ENCODE measurements at regions not wholly inside any gene's neighbourhood (a gene's known extent, or its start where the extent isn't known, plus 50 kb on each side); places are given as distances from the start of the nearest gene placed in this dataset.

DNA sequence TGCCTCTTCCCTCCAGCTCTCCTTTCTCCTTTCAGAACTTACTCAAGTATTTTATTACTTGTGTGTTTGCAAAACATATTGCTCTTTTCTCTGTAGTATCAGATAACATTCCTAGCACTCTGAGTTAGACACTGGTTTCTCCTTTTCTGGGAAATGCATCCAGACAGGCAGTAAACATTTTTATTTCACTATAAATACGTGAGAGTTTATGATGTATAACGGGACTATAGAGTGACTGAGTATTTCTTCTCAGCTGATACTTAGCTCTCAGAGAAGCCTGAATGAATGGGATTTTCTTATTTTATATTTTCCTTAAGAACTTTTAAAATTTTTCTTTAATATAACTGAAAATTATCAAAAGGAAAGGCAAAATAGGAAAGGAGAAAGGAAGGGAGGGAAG, 211.2 kb upstream of the EDNRB start:
- intact Hi-C loops (cut with micrococcal nuclease) = no loop called here
- H3K4me1 ChIP-seq (ENCODE audit: control insufficient read depth in 1 of 2, insufficient read depth in 2 of 2, low read length in 2 of 2) = no peaks in the 10 kb centered on the region

DNA sequence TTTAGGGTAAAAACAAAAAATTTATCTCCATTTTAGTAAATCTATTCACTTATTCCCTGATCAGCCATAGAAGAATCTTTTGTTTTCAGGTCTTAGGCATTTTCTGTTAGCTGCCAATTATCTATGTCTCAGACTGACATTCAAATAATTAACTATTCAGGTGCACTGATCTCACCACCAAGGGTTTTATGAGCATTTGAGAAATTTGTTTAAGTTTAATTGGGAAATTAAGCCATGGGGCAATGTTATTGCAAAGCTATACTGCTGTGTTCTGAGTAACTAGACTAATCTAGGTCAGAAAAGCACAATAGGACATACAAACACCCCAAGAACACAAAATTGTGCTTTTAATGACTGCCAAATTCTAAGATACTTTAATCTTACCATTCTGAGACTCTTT, 210.7 kb upstream of the EDNRB start:
- Mint-ChIP-seq H3K27ac (no peak overlapping the region), H3K4me3 (no peak overlapping the region), H3K27me3 (ENCODE audit: low read depth in 3 of 3) (peaks cover 0 to 8% (median 7%) of the 10 kb centered on the region in 3 donors), H3K4me1 (no peaks in the 10 kb centered on the region), H3K36me3 (no peaks in the 10 kb centered on the region), H3K9me3 (no peaks in the 10 kb centered on the region)
- Histone ChIP-seq H3K4me1 (ENCODE audit: control insufficient read depth in 1 of 2, insufficient read depth in 2 of 2, low read length in 2 of 2) (no peaks in the 10 kb centered on the region), H3K9ac (ENCODE audit: insufficient read depth, low read length, poor library complexity, severe bottlenecking) (no peak overlapping the region), H3K9me3 (replicated peaks in 1 of 2; ENCODE audit: control insufficient read depth in 1 of 2, insufficient read depth in 1 of 2, low read length in 2 of 2) (no peaks in the 10 kb centered on the region), H3K27me3 (ENCODE audit: control insufficient read depth in 2 of 2, insufficient read depth in 2 of 2, low read length in 2 of 2) (no peaks in the 10 kb centered on the region), H3K79me2 (ENCODE audit: insufficient read depth, low read length) (no peaks in the 10 kb centered on the region), H3K27ac (ENCODE audit: low read depth in 1 of 2, low read length in 2 of 2) (no peak overlapping the region), H3K36me3 (replicated peaks in 1 of 2; ENCODE audit: control insufficient read depth in 1 of 2, insufficient read depth in 2 of 2, low read length in 2 of 2) (no peaks in the 10 kb centered on the region), H2AFZ (ENCODE audit: insufficient read depth, low read depth, low read length, poor library complexity, severe bottlenecking) (no peak overlapping the region), H3K4me2 (replicated peaks; ENCODE audit: extremely low read depth, low read length, poor library complexity, severe bottlenecking) (no peak overlapping the region), H4K20me1 (ENCODE audit: insufficient read depth, low read length) (no peaks in the 10 kb centered on the region), H3K4me3 (replicated peaks in 1 of 3; ENCODE audit: low read depth in 2 of 3, low read length in 3 of 3) (no peak overlapping the region)
- DNase-seq = no peak
- intact Hi-C loops (cut with micrococcal nuclease) = no loop called here
- TF ChIP-seq, protein P1, sequence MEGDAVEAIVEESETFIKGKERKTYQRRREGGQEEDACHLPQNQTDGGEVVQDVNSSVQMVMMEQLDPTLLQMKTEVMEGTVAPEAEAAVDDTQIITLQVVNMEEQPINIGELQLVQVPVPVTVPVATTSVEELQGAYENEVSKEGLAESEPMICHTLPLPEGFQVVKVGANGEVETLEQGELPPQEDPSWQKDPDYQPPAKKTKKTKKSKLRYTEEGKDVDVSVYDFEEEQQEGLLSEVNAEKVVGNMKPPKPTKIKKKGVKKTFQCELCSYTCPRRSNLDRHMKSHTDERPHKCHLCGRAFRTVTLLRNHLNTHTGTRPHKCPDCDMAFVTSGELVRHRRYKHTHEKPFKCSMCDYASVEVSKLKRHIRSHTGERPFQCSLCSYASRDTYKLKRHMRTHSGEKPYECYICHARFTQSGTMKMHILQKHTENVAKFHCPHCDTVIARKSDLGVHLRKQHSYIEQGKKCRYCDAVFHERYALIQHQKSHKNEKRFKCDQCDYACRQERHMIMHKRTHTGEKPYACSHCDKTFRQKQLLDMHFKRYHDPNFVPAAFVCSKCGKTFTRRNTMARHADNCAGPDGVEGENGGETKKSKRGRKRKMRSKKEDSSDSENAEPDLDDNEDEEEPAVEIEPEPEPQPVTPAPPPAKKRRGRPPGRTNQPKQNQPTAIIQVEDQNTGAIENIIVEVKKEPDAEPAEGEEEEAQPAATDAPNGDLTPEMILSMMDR (IDR thresholded peaks at IDR 0.05) = no peak

More for the DNA sequence above, 211.2 kb upstream of the EDNRB start:
- WGBS (ENCODE audit: insufficient coverage) = no CpG with 5 or more reads among the region's 2 CpGs
- H3K4me1 Mint-ChIP-seq = no peaks in the 10 kb centered on the region
- no peaks in the 10 kb centered on the region for H3K36me3 Mint-ChIP-seq
- H3K27me3 Mint-ChIP-seq (ENCODE audit: low read depth in 3 of 3) = peaks cover 0 to 8% (median 7%) of the 10 kb centered on the region in 3 donors
- Histone ChIP-seq H3K9ac (ENCODE audit: insufficient read depth, low read length, poor library complexity, severe bottlenecking) (no peak overlapping the region), H3K27ac (ENCODE audit: low read depth in 1 of 2, low read length in 2 of 2) (no peak overlapping the region), H3K36me3 (replicated peaks in 1 of 2; ENCODE audit: control insufficient read depth in 1 of 2, insufficient read depth in 2 of 2, low read length in 2 of 2) (no peaks in the 10 kb centered on the region), H3K4me3 (replicated peaks in 1 of 3; ENCODE audit: low read depth in 2 of 3, low read length in 3 of 3) (no peak overlapping the region), H3K4me2 (replicated peaks; ENCODE audit: extremely low read depth, low read length, poor library complexity, severe bottlenecking) (no peak overlapping the region), H3K9me3 (replicated peaks in 1 of 2; ENCODE audit: control insufficient read depth in 1 of 2, insufficient read depth in 1 of 2, low read length in 2 of 2) (no peaks in the 10 kb centered on the region), H3K79me2 (ENCODE audit: insufficient read depth, low read length) (no peaks in the 10 kb centered on the region), H3K27me3 (ENCODE audit: control insufficient read depth in 2 of 2, insufficient read depth in 2 of 2, low read length in 2 of 2) (no peaks in the 10 kb centered on the region), H2AFZ (ENCODE audit: insufficient read depth, low read depth, low read length, poor library complexity, severe bottlenecking) (no peak overlapping the region), H4K20me1 (ENCODE audit: insufficient read depth, low read length) (no peaks in the 10 kb centered on the region)
- no peaks in the 10 kb centered on the region for H3K9me3 Mint-ChIP-seq
- no peak for DNase-seq
- no peak overlapping the region for H3K4me3 Mint-ChIP-seq
- no peak overlapping the region for H3K27ac Mint-ChIP-seq
- TF ChIP-seq, protein P1 (IDR thresholded peaks at IDR 0.05) = no peak
